ENCODE measurements at regions not wholly inside any gene's neighbourhood (a gene's known extent, or its start where the extent isn't known, plus 50 kb on each side); places are given as distances from the start of the nearest gene placed in this dataset.
"Not testable (repeated sequence)": the region's sequence is repeated elsewhere in the genome, so short reads cannot be mapped to it uniquely, and the experiment has no call there.

GRCh38 chr3:145557405-145557804, 603.6 kb downstream of the PLOD2 start:
- intact Hi-C loops (cut with DNase I), result no loop called here
- DNase-seq (no peak), ATAC-seq (no peak)

- intact Hi-C loops (cut with DNase I), result no loop called here
- ATAC-seq, result no peak
- no peak for DNase-seq
Observed at GRCh38 chr3:145578471-145578870, 582.5 kb downstream of the PLOD2 start.

GRCh38 chr3:145581694-145582093, 579.3 kb downstream of the PLOD2 start:
- DNase-seq (no peak), ATAC-seq (no peak)
- intact Hi-C loops (cut with DNase I), result no loop called here

- intact Hi-C loops (cut with DNase I), result no loop called here
- no peak for DNase-seq
- ATAC-seq, result no peak
Observed at GRCh38 chr3:145604851-145605250, 556.1 kb downstream of the PLOD2 start.

GRCh38 chr3:145620002-145620401, 541.0 kb downstream of the PLOD2 start:
- intact Hi-C loops (cut with DNase I), result no loop called here
- DNase-seq, result no peak
- no peak for ATAC-seq

- DNase-seq, result no peak
- no peak for ATAC-seq
- intact Hi-C loops (cut with DNase I), result no loop called here
Observed at GRCh38 chr3:145620486-145620885, 540.5 kb downstream of the PLOD2 start.

GRCh38 chr3:145623349-145623748, 537.6 kb downstream of the PLOD2 start:
- DNase-seq, result no peak
- no peak for ATAC-seq
- intact Hi-C loops (cut with DNase I), result no loop called here

GRCh38 chr3:145628211-145628610, 532.8 kb downstream of the PLOD2 start:
- intact Hi-C loops (cut with DNase I), result no loop called here
- ATAC-seq, result no peak
- no peak for DNase-seq

GRCh38 chr3:145637105-145637504, 523.9 kb downstream of the PLOD2 start:
- intact Hi-C loops (cut with DNase I), result no loop called here
- DNase-seq (no peak), ATAC-seq (no peak)

- DNase-seq (no peak), ATAC-seq (no peak)
- intact Hi-C loops (cut with DNase I), result no loop called here
Observed at GRCh38 chr3:145639003-145639606, 521.9 kb downstream of the PLOD2 start.

- no peak for DNase-seq
- ATAC-seq, result no peak
- intact Hi-C loops (cut with DNase I), result no loop called here
Observed at GRCh38 chr3:145639875-145640274, 521.1 kb downstream of the PLOD2 start.

- intact Hi-C loops (cut with DNase I), result no loop called here
- DNase-seq, result no peak
- no peak for ATAC-seq
Observed at GRCh38 chr3:145648396-145648795, 512.6 kb downstream of the PLOD2 start.

- no peak for ATAC-seq
- intact Hi-C loops (cut with DNase I), result no loop called here
- no peak for DNase-seq
Observed at GRCh38 chr3:145649368-145649887, 511.6 kb downstream of the PLOD2 start.

- DNase-seq (no peak), ATAC-seq (no peak)
- intact Hi-C loops (cut with DNase I), result no loop called here
Observed at GRCh38 chr3:145650170-145650569, 510.8 kb downstream of the PLOD2 start.

GRCh38 chr3:145671121-145671520, 489.9 kb downstream of the PLOD2 start:
- no peak for DNase-seq
- ATAC-seq, result no peak
- intact Hi-C loops (cut with DNase I), result no loop called here

- ATAC-seq, result no peak
- no peak for DNase-seq
- intact Hi-C loops (cut with DNase I), result no loop called here
Observed at GRCh38 chr3:145673838-145674237, 487.1 kb downstream of the PLOD2 start.

GRCh38 chr3:145678401-145678800, 482.6 kb downstream of the PLOD2 start:
- no peak for DNase-seq
- intact Hi-C loops (cut with DNase I), result no loop called here
- no peak for ATAC-seq

- intact Hi-C loops (cut with DNase I), result no loop called here
- no peak for DNase-seq
Observed at GRCh38 chr3:145681181-145681580, 479.8 kb downstream of the PLOD2 start.

GRCh38 chr3:145687978-145688377, 473.0 kb downstream of the PLOD2 start:
- ATAC-seq; intact Hi-C loops (cut with DNase I); DNase-seq: not testable (repeated sequence)

More at GRCh38 chr3:145681181-145681580, 479.8 kb downstream of the PLOD2 start:
- no peak for ATAC-seq

- intact Hi-C loops (cut with DNase I), result no loop called here
- no peak for ATAC-seq
- no peak for DNase-seq
Observed at GRCh38 chr3:145692751-145693150, 468.2 kb downstream of the PLOD2 start.

- intact Hi-C loops (cut with DNase I), result no loop called here
- no peak for DNase-seq
- ATAC-seq, result no peak
Observed at GRCh38 chr3:145696011-145696410, 465.0 kb downstream of the PLOD2 start.

GRCh38 chr3:145698250-145698649, 462.7 kb downstream of the PLOD2 start:
- intact Hi-C loops (cut with DNase I), result no loop called here
- ATAC-seq, result peak in 1 of 2 donors; percentile 72
- no peak for DNase-seq

All from left cardiac atrium (tissue), 4 donors.